ENCODE measurements at regions not wholly inside any gene's neighbourhood (a gene's known extent, or its start where the extent isn't known, plus 50 kb on each side); places are given as distances from the start of the nearest gene placed in this dataset.

DNA sequence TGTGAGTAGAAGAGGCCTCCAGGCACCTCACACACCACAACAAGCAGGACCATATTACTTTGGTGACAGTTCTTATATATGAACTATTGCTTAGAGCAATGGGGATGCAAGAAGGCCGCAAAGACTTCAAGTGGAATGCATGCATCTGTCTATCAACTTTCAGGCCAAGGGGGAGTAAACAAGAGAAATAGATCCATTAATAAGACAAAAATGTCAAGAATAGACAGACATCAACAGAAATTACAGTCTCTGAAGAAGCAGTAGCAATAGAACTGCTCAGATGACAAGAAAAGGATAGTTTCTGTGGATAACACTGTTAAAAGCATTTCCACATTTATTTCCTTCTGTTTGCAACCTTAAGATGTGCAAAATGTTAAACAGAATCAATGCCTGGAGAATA is 1057.7 kb downstream of the UQCRFS1 start:
- Histone ChIP-seq H3K27me3 (ENCODE audit: insufficient read depth, low read length, poor library complexity, severe bottlenecking) (no peaks in the 10 kb centered on the region), H3K9me3 (ENCODE audit: low read length) (no peaks in the 10 kb centered on the region), H3K4me3 (ENCODE audit: low read length) (no peak overlapping the region), H3K4me1 (ENCODE audit: insufficient read depth, low read length) (no peaks in the 10 kb centered on the region), H3K36me3 (ENCODE audit: insufficient read depth, low read length) (no peaks in the 10 kb centered on the region), H3K27ac (ENCODE audit: low read depth, low read length) (no peak overlapping the region)
- Mint-ChIP-seq H3K4me3 (no peak overlapping the region), H3K9me3 (peaks cover 2 to 26% (median 12%) of the 10 kb centered on the region in 5 donors), H3K27me3 (no peaks in the 10 kb centered on the region), H3K36me3 (no peaks in the 10 kb centered on the region), H3K27ac (no peak overlapping the region), H3K4me1 (no peaks in the 10 kb centered on the region)
- ChIA-PET POLR2A (no interaction called here), CTCF (no interaction called here)
- no peak for DNase-seq

DNA sequence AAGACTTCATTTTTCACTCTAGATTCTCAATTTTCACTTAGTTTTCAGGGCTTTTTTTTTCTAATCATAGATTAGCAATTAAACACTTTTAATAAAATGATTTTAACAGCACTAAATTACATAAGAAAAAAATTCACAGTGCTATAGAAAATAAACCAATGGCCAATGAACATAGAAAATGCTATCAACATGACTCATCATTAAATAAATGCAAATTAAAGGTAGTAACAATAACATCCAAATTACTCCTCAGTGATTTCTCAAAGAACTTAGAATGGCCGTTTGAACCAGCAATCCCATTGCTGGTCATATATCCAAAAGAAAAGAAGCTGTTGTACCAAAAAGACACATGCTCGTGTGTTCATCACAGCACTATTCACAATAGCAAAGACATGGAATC is 1058.9 kb downstream of the UQCRFS1 start:
- ChIA-PET POLR2A (no interaction called here), CTCF (interaction anchor here (1.4 kb wide), 1 partner anchor 79 kb away, joined by 3 read pairs; no protein-coding TSS in a partner anchor)
- DNase-seq = no peak
- Histone ChIP-seq H3K4me1 (ENCODE audit: insufficient read depth, low read length) (no peaks in the 10 kb centered on the region), H3K27ac (ENCODE audit: low read depth, low read length) (no peak overlapping the region), H3K9me3 (ENCODE audit: low read length) (no peaks in the 10 kb centered on the region), H3K4me3 (ENCODE audit: low read length) (no peak overlapping the region), H3K27me3 (ENCODE audit: insufficient read depth, low read length, poor library complexity, severe bottlenecking) (no peaks in the 10 kb centered on the region), H3K36me3 (ENCODE audit: insufficient read depth, low read length) (no peaks in the 10 kb centered on the region)
- Mint-ChIP-seq H3K36me3 (no peaks in the 10 kb centered on the region), H3K4me1 (no peaks in the 10 kb centered on the region), H3K9me3 (peaks cover 0 to 18% (median 11%) of the 10 kb centered on the region in 5 donors), H3K27ac (no peak overlapping the region), H3K27me3 (no peaks in the 10 kb centered on the region), H3K4me3 (no peak overlapping the region)

DNA sequence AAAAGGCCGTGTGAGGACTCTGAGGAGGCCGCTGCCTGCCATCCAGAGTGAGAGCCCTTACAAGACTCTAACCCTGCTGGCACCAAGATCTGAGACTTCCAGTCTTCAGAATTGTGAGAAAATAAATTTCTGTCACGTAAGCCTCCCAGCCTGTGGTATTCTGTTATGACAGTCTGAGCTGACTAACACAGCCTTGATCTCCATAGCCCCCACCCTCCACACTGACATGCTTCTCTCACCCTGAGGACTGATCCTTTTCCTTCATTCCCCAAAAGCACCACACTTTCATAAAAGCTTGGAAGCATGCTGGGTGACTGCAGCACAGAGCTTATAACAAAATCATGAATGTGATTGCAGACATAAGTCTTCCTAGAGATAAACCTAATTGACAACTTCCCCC is 1059.8 kb downstream of the UQCRFS1 start:
- H3K27ac Mint-ChIP-seq = no peak overlapping the region
- H3K4me3 Mint-ChIP-seq = no peak overlapping the region
- no peak overlapping the region for H3K4me3 ChIP-seq (ENCODE audit: low read length)
- no peaks in the 10 kb centered on the region for H3K4me1 ChIP-seq (ENCODE audit: insufficient read depth, low read length)
- no peaks in the 10 kb centered on the region for H3K36me3 ChIP-seq (ENCODE audit: insufficient read depth, low read length)
- no peaks in the 10 kb centered on the region for H3K36me3 Mint-ChIP-seq
- DNase-seq = no peak
- POLR2A ChIA-PET = no interaction called here
- CTCF ChIA-PET = interaction anchor here (1.4 kb wide), 1 partner anchor 80 kb away, joined by 3 read pairs; no protein-coding TSS in a partner anchor
- H3K4me1 Mint-ChIP-seq = no peaks in the 10 kb centered on the region
- peaks cover 0 to 11% (median 9%) of the 10 kb centered on the region in 5 donors for H3K9me3 Mint-ChIP-seq
- H3K9me3 ChIP-seq (ENCODE audit: low read length) = no peaks in the 10 kb centered on the region
- H3K27me3 ChIP-seq (ENCODE audit: insufficient read depth, low read length, poor library complexity, severe bottlenecking) = no peaks in the 10 kb centered on the region
- no peaks in the 10 kb centered on the region for H3K27me3 Mint-ChIP-seq
- no peak overlapping the region for H3K27ac ChIP-seq (ENCODE audit: low read depth, low read length)

DNA sequence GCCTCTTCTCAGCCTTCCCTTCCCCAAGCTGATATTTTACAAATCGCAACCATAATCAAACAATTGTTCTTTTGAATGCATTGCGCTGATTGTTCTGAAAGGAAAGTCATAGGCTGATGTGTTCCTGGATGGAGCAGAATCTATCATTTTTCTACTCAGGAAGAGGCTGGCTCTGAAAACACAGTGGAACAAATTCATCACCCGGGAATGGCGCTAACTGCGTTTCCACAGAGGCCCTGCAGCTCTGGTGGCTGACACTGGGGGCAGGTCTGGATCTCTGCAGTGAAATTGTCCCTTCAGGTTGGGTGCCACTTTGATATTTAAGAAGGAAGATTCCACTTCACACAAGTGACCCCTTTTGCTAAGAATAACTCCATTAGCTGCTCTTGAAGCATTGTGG is 1060.8 kb downstream of the UQCRFS1 start:
- no peaks in the 10 kb centered on the region for H3K4me1 Mint-ChIP-seq
- ChIA-PET CTCF (no interaction called here), POLR2A (no interaction called here)
- peaks cover 0 to 8% (median 6%) of the 10 kb centered on the region in 5 donors for H3K9me3 Mint-ChIP-seq
- H3K9me3 ChIP-seq (ENCODE audit: low read length) = no peaks in the 10 kb centered on the region
- H3K27ac ChIP-seq (ENCODE audit: low read depth, low read length) = no peak overlapping the region
- H3K4me3 Mint-ChIP-seq = no peak overlapping the region
- no peaks in the 10 kb centered on the region for H3K36me3 ChIP-seq (ENCODE audit: insufficient read depth, low read length)
- H3K36me3 Mint-ChIP-seq = no peaks in the 10 kb centered on the region
- no peaks in the 10 kb centered on the region for H3K27me3 Mint-ChIP-seq
- no peak for DNase-seq
- no peaks in the 10 kb centered on the region for H3K4me1 ChIP-seq (ENCODE audit: insufficient read depth, low read length)
- no peaks in the 10 kb centered on the region for H3K27me3 ChIP-seq (ENCODE audit: insufficient read depth, low read length, poor library complexity, severe bottlenecking)
- no peak overlapping the region for H3K27ac Mint-ChIP-seq
- H3K4me3 ChIP-seq (ENCODE audit: low read length) = no peak overlapping the region

DNA sequence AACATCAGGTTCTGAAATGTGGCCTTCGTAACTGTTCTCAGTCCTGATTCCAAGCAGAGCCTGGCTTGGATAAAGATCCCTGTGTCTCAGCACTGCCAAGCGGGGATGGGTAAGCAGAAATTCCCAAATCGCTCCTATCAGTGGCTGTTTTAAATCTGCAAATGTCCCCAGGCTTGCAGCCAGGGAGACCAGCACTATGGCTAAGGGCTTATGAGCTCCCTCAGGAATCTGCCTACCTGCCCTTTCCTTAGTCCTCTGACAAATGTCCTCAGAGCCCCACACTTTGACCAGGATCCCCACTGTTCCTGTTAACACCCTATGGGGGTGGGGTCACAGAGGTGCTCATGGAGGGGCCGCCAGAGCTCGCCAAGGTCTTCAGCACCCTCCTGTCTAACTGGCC is 1062.8 kb downstream of the UQCRFS1 start:
- DNase-seq = no peak
- Histone ChIP-seq H3K36me3 (ENCODE audit: insufficient read depth, low read length) (no peaks in the 10 kb centered on the region), H3K9me3 (ENCODE audit: low read length) (no peaks in the 10 kb centered on the region), H3K27me3 (ENCODE audit: insufficient read depth, low read length, poor library complexity, severe bottlenecking) (no peaks in the 10 kb centered on the region), H3K4me3 (ENCODE audit: low read length) (no peak overlapping the region), H3K4me1 (ENCODE audit: insufficient read depth, low read length) (no peaks in the 10 kb centered on the region), H3K27ac (ENCODE audit: low read depth, low read length) (no peak overlapping the region)
- Mint-ChIP-seq H3K9me3 (peaks cover 0 to 5% (median 0%) of the 10 kb centered on the region in 5 donors), H3K36me3 (peaks cover 0 to 2% (median 0%) of the 10 kb centered on the region in 3 donors), H3K27ac (peak overlapping the region in 1 of 8 donors; percentile 61), H3K27me3 (no peaks in the 10 kb centered on the region), H3K4me1 (no peaks in the 10 kb centered on the region), H3K4me3 (no peak overlapping the region)
- POLR2A ChIA-PET = no interaction called here
- CTCF ChIA-PET = no interaction called here

DNA sequence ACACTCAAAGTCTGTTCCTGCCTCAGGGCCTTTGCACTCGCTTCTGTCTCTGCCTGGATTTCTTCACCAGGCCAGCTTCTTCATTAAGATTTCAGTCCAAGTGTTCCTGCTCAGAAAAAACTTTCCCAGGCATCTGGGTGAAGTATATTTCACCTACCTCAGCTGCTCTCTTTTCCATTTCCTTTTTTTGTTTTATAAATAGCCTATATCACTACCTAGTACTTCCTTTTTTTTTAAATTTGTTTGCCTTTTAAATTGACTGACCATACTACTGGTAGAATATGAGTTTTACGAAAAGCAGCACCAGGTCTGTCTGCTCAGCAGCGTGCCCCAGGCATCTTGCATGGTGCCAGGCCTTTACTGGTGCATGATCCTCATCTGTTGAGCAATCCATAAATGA is 1064.4 kb downstream of the UQCRFS1 start:
- POLR2A ChIA-PET = no interaction called here
- no peak overlapping the region for H3K4me3 ChIP-seq (ENCODE audit: low read length)

DNA sequence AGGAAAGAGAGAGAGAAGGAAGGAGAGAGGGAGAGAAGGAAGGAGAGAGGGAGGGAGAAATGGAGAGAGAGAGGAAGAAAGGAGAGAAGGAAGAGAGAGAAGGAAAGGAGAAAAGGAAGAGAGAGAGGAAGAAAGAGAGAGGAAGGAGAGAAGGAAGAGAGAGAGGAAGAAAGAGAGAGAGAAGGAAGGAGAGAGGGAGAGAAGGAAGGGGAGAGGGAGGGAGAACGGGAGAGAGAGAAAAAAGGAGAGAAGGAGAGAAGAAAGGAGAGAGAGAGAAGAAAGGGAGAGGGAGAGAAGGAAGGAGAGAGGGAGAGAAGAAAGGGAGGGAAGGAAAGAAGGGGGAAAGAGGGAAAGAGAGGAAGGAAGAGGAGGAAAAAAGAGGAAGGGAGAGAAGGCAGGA is 1070.7 kb downstream of the UQCRFS1 start:
- ChIA-PET CTCF (no interaction called here), POLR2A (no interaction called here)
- Histone ChIP-seq H3K9me3 (ENCODE audit: low read length) (no peaks in the 10 kb centered on the region), H3K27ac (ENCODE audit: low read depth, low read length) (no peak overlapping the region), H3K36me3 (ENCODE audit: insufficient read depth, low read length) (no peaks in the 10 kb centered on the region), H3K27me3 (ENCODE audit: insufficient read depth, low read length, poor library complexity, severe bottlenecking) (no peaks in the 10 kb centered on the region), H3K4me3 (ENCODE audit: low read length) (no peak overlapping the region), H3K4me1 (ENCODE audit: insufficient read depth, low read length) (no peaks in the 10 kb centered on the region)
- Mint-ChIP-seq H3K27me3 (no peaks in the 10 kb centered on the region), H3K36me3 (peaks cover 0 to 2% (median 0%) of the 10 kb centered on the region in 3 donors), H3K9me3 (peaks cover 2 to 11% (median 6%) of the 10 kb centered on the region in 5 donors), H3K4me3 (no peak overlapping the region), H3K27ac (no peak overlapping the region), H3K4me1 (no peaks in the 10 kb centered on the region)
- no peak for DNase-seq

More for the DNA sequence above, 1064.4 kb downstream of the UQCRFS1 start:
- Mint-ChIP-seq H3K9me3 (peaks cover 0 to 5% (median 0%) of the 10 kb centered on the region in 5 donors), H3K4me1 (no peaks in the 10 kb centered on the region), H3K27me3 (no peaks in the 10 kb centered on the region), H3K36me3 (peaks cover 0 to 2% (median 0%) of the 10 kb centered on the region in 3 donors), H3K4me3 (no peak overlapping the region), H3K27ac (no peak overlapping the region)
- Histone ChIP-seq H3K9me3 (ENCODE audit: low read length) (no peaks in the 10 kb centered on the region), H3K27me3 (ENCODE audit: insufficient read depth, low read length, poor library complexity, severe bottlenecking) (no peaks in the 10 kb centered on the region), H3K27ac (ENCODE audit: low read depth, low read length) (no peak overlapping the region), H3K36me3 (ENCODE audit: insufficient read depth, low read length) (no peaks in the 10 kb centered on the region), H3K4me1 (ENCODE audit: insufficient read depth, low read length) (no peaks in the 10 kb centered on the region)
- CTCF ChIA-PET = no interaction called here
- no peak for DNase-seq

DNA sequence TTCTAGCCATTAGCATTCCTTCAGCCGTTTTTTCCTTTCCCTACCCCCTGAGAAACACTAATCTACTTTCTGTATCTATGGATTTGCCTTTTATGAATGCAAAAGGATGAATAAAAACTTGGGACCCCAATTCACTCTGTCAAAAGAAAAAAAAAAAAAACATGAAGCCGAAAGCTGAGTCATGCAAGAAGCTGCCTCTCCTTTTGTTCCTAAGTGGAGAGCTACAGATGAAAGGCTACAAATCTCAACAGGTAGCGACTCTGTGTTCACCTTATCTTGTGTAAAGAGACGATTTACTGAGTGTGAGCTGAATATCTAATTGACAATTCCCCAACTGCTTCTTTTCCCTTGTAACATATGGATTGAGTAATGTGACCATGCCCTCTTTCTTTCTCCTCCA is 1072.8 kb downstream of the UQCRFS1 start:
- H3K4me3 Mint-ChIP-seq = no peak overlapping the region
- POLR2A ChIA-PET = no interaction called here

DNA sequence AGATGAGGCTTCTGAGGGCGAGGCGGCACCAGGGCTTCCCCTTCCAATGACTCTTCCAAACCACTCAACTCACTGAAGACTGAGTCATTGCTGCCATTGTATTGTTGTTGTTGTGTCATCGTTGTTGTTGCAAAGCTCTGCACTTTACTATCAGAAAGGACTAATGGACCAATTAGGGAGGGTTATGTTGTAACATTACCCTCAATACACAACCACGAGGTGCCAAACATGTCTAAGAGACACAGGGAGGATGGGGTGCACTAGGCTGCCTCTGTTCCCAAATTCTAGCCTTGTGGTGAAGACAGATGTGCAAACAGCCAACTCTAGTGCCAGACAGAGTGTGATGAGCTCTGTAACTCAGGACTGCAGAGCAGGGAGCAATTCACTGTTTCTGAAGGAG is 1075.2 kb downstream of the UQCRFS1 start:
- Mint-ChIP-seq H3K27me3 (no peaks in the 10 kb centered on the region), H3K4me1 (no peaks in the 10 kb centered on the region), H3K4me3 (no peak overlapping the region), H3K36me3 (no peaks in the 10 kb centered on the region), H3K9me3 (peaks cover 4 to 23% (median 8%) of the 10 kb centered on the region in 5 donors), H3K27ac (no peak overlapping the region)
- Histone ChIP-seq H3K4me1 (ENCODE audit: insufficient read depth, low read length) (no peaks in the 10 kb centered on the region), H3K36me3 (ENCODE audit: insufficient read depth, low read length) (no peaks in the 10 kb centered on the region), H3K27me3 (ENCODE audit: insufficient read depth, low read length, poor library complexity, severe bottlenecking) (no peaks in the 10 kb centered on the region), H3K4me3 (ENCODE audit: low read length) (no peak overlapping the region), H3K27ac (ENCODE audit: low read depth, low read length) (no peak overlapping the region), H3K9me3 (ENCODE audit: low read length) (no peaks in the 10 kb centered on the region)
- ChIA-PET POLR2A (interaction anchor here (0.6 kb wide), 1 partner anchor 1533 kb away, joined by 5 read pairs; no protein-coding TSS in a partner anchor), CTCF (no interaction called here)
- no peak for DNase-seq

More for the DNA sequence above, 1072.8 kb downstream of the UQCRFS1 start:
- no peak overlapping the region for H3K4me3 ChIP-seq (ENCODE audit: low read length)
- no peaks in the 10 kb centered on the region for H3K27me3 Mint-ChIP-seq
- H3K36me3 Mint-ChIP-seq = no peaks in the 10 kb centered on the region
- H3K36me3 ChIP-seq (ENCODE audit: insufficient read depth, low read length) = no peaks in the 10 kb centered on the region
- no peaks in the 10 kb centered on the region for H3K4me1 ChIP-seq (ENCODE audit: insufficient read depth, low read length)
- H3K27ac Mint-ChIP-seq = no peak overlapping the region
- no peaks in the 10 kb centered on the region for H3K4me1 Mint-ChIP-seq
- peaks cover 2 to 11% (median 6%) of the 10 kb centered on the region in 5 donors for H3K9me3 Mint-ChIP-seq
- H3K27ac ChIP-seq (ENCODE audit: low read depth, low read length) = no peak overlapping the region
- no peak for DNase-seq
- no peaks in the 10 kb centered on the region for H3K27me3 ChIP-seq (ENCODE audit: insufficient read depth, low read length, poor library complexity, severe bottlenecking)
- H3K9me3 ChIP-seq (ENCODE audit: low read length) = no peaks in the 10 kb centered on the region
- CTCF ChIA-PET = no interaction called here

All from CD8-positive, alpha-beta memory T cell (primary cell).